Tibial artery (tissue), 4 donors: ENCODE measurements at regions not wholly inside any gene's neighbourhood (a gene's known extent, or its start where the extent isn't known, plus 50 kb on each side); places are given as distances from the start of the nearest gene placed in this dataset.

Source experiments
- DNase-seq, 2 donors: peaks; one replicate each; pipeline ENCODE4 v3.0.0-alpha.2; 2019
- H3K27ac ChIP-seq, 2 donors: fragments of 200-600 bp; sonication (generic) in 1 of 2; 1 replicate in 1 of 2; 2 replicates in 1 of 2; pipeline ENCODE4 v1.5.1; 2018 to 2019; ENCODE audit warnings: mild to moderate bottlenecking in 1 of 2
- H3K27me3 ChIP-seq, 2 donors: fragments of 200-600 bp; sonication (generic) in 1 of 2; one replicate each; pipeline versions ENCODE4 v1.5.1 to v1.6.0; 2016 to 2019
- H3K36me3 ChIP-seq, 3 donors: fragments of 200-600 bp; sonication (generic) in 2 of 3; one replicate each; pipeline ENCODE4 v1.5.1; 2016 to 2019; ENCODE audit warnings: mild to moderate bottlenecking in 2 of 3
- H3K4me1 ChIP-seq, 4 donors: fragments of 200-600 bp; sonication (generic) in 2 of 4; 1 replicate in 3 of 4; 2 replicates in 1 of 4; pipeline ENCODE4 v1.5.1; 2016 to 2019
- H3K4me3 ChIP-seq, 2 donors: fragments of 200-600 bp; sonication (generic) in 1 of 2; 1 replicate in 1 of 2; 2 replicates in 1 of 2; pipeline ENCODE4 v1.5.1; 2018 to 2019; ENCODE audit warnings: mild to moderate bottlenecking in 2 of 2
- H3K9me3 ChIP-seq, 3 donors: fragments of 200-600 bp; sonication (generic) in 1 of 3; one replicate each; pipeline ENCODE4 v1.5.1; 2016 to 2019
- intact Hi-C: fragments of 100-400 bp; cut with DNase I; formaldehyde crosslinking; loops from one replicate; pipeline ENCODE4 v1.15.0; 2023; ENCODE audit warnings: low total_unique reads
- TF ChIP-seq, protein P1 (sequence below), 2 experiments: fragments of 200-600 bp in 1 of 2; fragments of 450-650 bp in 1 of 2; IDR thresholded peaks; one replicate each; pipeline ENCODE4 v1.5.1; 2017 to 2019; ENCODE audit warnings: antibody characterized with exemption in 2 of 2, mild to moderate bottlenecking in 1 of 2, moderate library complexity in 1 of 2

DNA sequence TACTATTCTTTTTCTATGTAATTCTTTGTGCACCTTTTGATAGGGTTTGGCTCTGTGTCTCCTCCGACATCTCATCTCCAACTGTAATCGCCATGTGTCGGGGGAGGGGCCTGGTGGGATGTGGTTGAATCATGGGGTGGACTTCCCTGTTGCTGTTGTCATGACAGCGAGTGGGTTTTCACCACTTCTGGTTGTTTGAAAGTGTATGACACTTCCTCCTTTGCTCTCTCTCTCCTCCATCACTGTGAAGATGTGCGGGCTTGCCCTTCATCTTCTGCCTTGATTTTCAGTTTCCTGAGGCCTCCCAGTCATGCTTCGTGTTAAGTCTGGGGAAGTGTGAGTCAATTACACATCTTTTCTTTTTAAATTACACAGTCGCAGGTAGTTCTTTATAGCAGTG is 225.8 kb upstream of the DPPA4 start:
- TF ChIP-seq, protein P1, sequence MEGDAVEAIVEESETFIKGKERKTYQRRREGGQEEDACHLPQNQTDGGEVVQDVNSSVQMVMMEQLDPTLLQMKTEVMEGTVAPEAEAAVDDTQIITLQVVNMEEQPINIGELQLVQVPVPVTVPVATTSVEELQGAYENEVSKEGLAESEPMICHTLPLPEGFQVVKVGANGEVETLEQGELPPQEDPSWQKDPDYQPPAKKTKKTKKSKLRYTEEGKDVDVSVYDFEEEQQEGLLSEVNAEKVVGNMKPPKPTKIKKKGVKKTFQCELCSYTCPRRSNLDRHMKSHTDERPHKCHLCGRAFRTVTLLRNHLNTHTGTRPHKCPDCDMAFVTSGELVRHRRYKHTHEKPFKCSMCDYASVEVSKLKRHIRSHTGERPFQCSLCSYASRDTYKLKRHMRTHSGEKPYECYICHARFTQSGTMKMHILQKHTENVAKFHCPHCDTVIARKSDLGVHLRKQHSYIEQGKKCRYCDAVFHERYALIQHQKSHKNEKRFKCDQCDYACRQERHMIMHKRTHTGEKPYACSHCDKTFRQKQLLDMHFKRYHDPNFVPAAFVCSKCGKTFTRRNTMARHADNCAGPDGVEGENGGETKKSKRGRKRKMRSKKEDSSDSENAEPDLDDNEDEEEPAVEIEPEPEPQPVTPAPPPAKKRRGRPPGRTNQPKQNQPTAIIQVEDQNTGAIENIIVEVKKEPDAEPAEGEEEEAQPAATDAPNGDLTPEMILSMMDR (IDR thresholded peaks at IDR 0.05), result no peak
- intact Hi-C loops, result no loop called here
- H3K4me3 ChIP-seq, result no peak overlapping the region
- H3K27ac ChIP-seq, result no peak overlapping the region
- no peaks in the 10 kb centered on the region for H3K9me3 ChIP-seq
- no peaks in the 10 kb centered on the region for H3K36me3 ChIP-seq
- no peaks in the 10 kb centered on the region for H3K4me1 ChIP-seq
- no peak for DNase-seq
- no peaks in the 10 kb centered on the region for H3K27me3 ChIP-seq

GRCh38 chr3:109569135-109569846 is 231.9 kb upstream of the DPPA4 start:
- H3K9me3 ChIP-seq, result no peaks in the 10 kb centered on the region
- no peaks in the 10 kb centered on the region for H3K27me3 ChIP-seq
- no peak overlapping the region for H3K27ac ChIP-seq
- DNase-seq, result no peak
- no peaks in the 10 kb centered on the region for H3K36me3 ChIP-seq
- TF ChIP-seq, protein P1 (IDR thresholded peaks at IDR 0.05), result no peak
- H3K4me1 ChIP-seq, result peaks cover 0 to 10% (median 0%) of the 10 kb centered on the region in 4 donors
- intact Hi-C loops, result no loop called here
- no peak overlapping the region for H3K4me3 ChIP-seq

DNA sequence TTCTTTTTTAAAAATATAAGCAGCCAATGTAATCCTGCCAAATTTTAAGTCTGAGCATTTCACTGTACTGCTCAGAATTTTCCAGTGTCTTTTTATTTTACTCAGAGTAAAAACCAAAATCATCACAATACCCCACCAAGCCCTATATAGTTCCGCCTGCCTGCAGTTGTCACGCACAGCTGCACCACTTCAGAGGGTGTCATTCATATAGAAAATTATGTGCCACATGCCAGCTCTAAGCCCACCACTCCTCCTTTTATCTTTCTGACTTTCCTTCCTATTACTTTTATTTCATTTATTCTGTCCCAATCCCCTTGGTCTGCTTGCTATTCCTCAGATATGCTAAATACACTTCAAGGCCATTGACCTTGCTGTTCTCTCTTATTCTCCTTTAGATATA is 233.1 kb upstream of the DPPA4 start:
- intact Hi-C loops, result no loop called here
- no peaks in the 10 kb centered on the region for H3K36me3 ChIP-seq
- no peak overlapping the region for H3K27ac ChIP-seq

DNA sequence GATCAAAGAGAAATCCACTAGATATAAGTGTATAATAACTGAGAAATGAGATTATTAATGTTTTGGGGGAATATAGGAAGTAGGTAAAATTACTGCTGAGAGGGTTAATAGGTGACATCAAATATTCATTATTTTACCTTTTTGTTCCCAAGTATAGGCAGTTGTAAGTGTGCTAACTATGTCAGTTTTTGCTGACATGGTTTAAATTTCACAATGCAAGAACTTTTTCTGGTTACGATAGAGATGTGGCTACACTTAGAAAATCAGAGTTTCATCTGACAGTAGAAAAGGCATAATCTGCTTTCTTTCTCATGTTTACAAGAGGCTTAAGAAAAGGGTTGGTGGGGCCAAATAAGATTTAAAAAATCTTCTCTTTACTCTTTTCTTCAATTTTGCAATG is 235.0 kb upstream of the DPPA4 start:
- H3K27ac ChIP-seq, result no peak overlapping the region
- no peak overlapping the region for H3K4me3 ChIP-seq
- intact Hi-C loops, result no loop called here
- no peaks in the 10 kb centered on the region for H3K27me3 ChIP-seq
- TF ChIP-seq, protein P1 (IDR thresholded peaks at IDR 0.05), result no peak
- H3K4me1 ChIP-seq, result peaks cover 0 to 10% (median 0%) of the 10 kb centered on the region in 4 donors
- no peaks in the 10 kb centered on the region for H3K36me3 ChIP-seq
- H3K9me3 ChIP-seq, result no peaks in the 10 kb centered on the region
- DNase-seq, result no peak

More for the DNA sequence above, 233.1 kb upstream of the DPPA4 start:
- Histone ChIP-seq H3K9me3 (no peaks in the 10 kb centered on the region), H3K4me3 (no peak overlapping the region), H3K4me1 (peaks cover 0 to 10% (median 0%) of the 10 kb centered on the region in 4 donors), H3K27me3 (no peaks in the 10 kb centered on the region)
- DNase-seq, result no peak
- TF ChIP-seq, protein P1 (IDR thresholded peaks at IDR 0.05), result no peak

DNA sequence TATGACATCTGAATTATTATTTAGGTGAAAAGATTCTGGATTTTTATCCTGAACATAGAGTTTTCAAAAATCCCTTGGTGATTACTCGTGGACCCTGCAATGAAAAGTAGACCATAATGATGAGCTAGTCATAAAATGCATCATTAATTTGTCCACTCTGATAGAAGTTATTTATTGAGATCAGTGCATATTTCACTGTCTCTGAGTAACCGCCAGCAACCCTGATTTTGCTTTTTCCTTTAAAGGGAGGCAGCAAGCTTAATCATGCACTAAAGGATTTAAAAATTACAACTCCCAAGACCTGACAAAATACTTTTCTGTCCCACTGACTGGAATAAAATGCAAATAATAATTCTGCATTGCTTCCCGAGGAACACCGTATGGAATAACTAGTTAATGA is 259.6 kb upstream of the DPPA4 start:
- TF ChIP-seq, protein P1 (IDR thresholded peaks at IDR 0.05), result no peak
- intact Hi-C loops, result no loop called here

More for the DNA sequence above, 259.6 kb upstream of the DPPA4 start:
- no peak for DNase-seq
- H3K4me3 ChIP-seq, result no peak overlapping the region
- H3K4me1 ChIP-seq, result no peaks in the 10 kb centered on the region
- H3K27ac ChIP-seq, result no peak overlapping the region
- no peaks in the 10 kb centered on the region for H3K36me3 ChIP-seq
- no peaks in the 10 kb centered on the region for H3K27me3 ChIP-seq
- H3K9me3 ChIP-seq, result no peaks in the 10 kb centered on the region
